MCF 10A (cell line): ENCODE measurements at regions not wholly inside any gene's neighbourhood (a gene's known extent, or its start where the extent isn't known, plus 50 kb on each side); places are given as distances from the start of the nearest gene placed in this dataset.

Experiments used
- BruUV-seq: library from RNA; stranded (reverse); fragments of 400-500 nt; replicated peaks from 2 replicates; lab custom pipeline; 2021; lab: Mats Ljungman, UMichigan
- CTCF ChIA-PET: fragments of 300-600 bp; sonication (Branson Sonifier 250); formaldehyde crosslinking; extraction: SDS; loops from one replicate; lab custom pipeline; 2021; ENCODE audit warnings: antibody characterized with exemption, inconsistent platforms; lab: Yijun Ruan, JAX
- POLR2A ChIA-PET: fragments of 300-600, 350-650 bp; sonication (Branson Sonifier 250); formaldehyde crosslinking; extraction: SDS; loops from one replicate; lab custom pipeline; 2020; ENCODE audit warnings: antibody characterized with exemption, inconsistent platforms; lab: Yijun Ruan, JAX
- DNase-seq: peaks from one replicate; pipeline ENCODE4 v3.0.0-alpha.2; 2018; ENCODE audit not compliant: unreplicated experiment
- H3K27ac Mint-ChIP-seq: one replicate; pipeline ENCODE4 v1.8.0; 2022; ENCODE audit warnings: mild to moderate bottlenecking, low read depth, mixed read lengths; ENCODE audit not compliant: unreplicated experiment
- H3K27me3 Mint-ChIP-seq: one replicate; pipeline ENCODE4 v1.8.0; 2022; ENCODE audit warnings: mixed read lengths; ENCODE audit not compliant: insufficient read depth, unreplicated experiment
- H3K36me3 Mint-ChIP-seq: one replicate; pipeline ENCODE4 v1.8.0; 2022; ENCODE audit warnings: mild to moderate bottlenecking, moderate library complexity, mixed read lengths; ENCODE audit not compliant: insufficient read depth, unreplicated experiment
- H3K4me1 Mint-ChIP-seq: one replicate; pipeline ENCODE4 v1.8.0; 2022; ENCODE audit warnings: mixed read lengths; ENCODE audit not compliant: insufficient read depth, unreplicated experiment
- H3K4me3 Mint-ChIP-seq: one replicate; pipeline ENCODE4 v1.8.0; 2022; ENCODE audit warnings: mild to moderate bottlenecking, moderate library complexity, mixed read lengths; ENCODE audit not compliant: unreplicated experiment
- H3K9me3 Mint-ChIP-seq: one replicate; pipeline ENCODE4 v1.8.0; 2022; ENCODE audit warnings: mixed read lengths; ENCODE audit not compliant: unreplicated experiment
- CTCF ChIP-seq: fragments of 200-600 bp; IDR thresholded peaks from one replicate; pipeline ENCODE4 v1.8.0; 2022; ENCODE audit warnings: antibody characterized with exemption, mild to moderate bottlenecking; ENCODE audit not compliant: unreplicated experiment
- intact Hi-C: fragments of 100-400 bp; cut with micrococcal nuclease; formaldehyde crosslinking; loops from 2 replicates; pipeline ENCODE4 v1.14.1; 2022

- no peak overlapping the region for H3K4me3 Mint-ChIP-seq
- CTCF ChIA-PET: interaction anchor here (0.8 to 0.9 kb wide), 2 partner anchors 11 to 14 kb away, joined by 3 read pairs; no protein-coding TSS in a partner anchor
Observed at GRCh38 chr4:189187531-189188052, 753.1 kb upstream of the FRG1 start.

GRCh38 chr4:189198624-189199023 lies 742.0 kb upstream of the FRG1 start:
- ChIA-PET CTCF (no interaction called here), POLR2A (no interaction called here)
- no peaks in the 10 kb centered on the region for H3K27me3 Mint-ChIP-seq
- H3K4me3 Mint-ChIP-seq: no peak overlapping the region
- BruUV-seq: no TSS peak
- peaks cover 15% of the 10 kb centered on the region for H3K4me1 Mint-ChIP-seq
- no peaks in the 10 kb centered on the region for H3K36me3 Mint-ChIP-seq
- H3K27ac Mint-ChIP-seq: no peak overlapping the region
- TF ChIP-seq CTCF: no peak
- H3K9me3 Mint-ChIP-seq: no peaks in the 10 kb centered on the region
- DNase-seq: no peak
- intact Hi-C loops: no loop called here

More at GRCh38 chr4:189187531-189188052, 753.1 kb upstream of the FRG1 start:
- no peak overlapping the region for H3K27ac Mint-ChIP-seq
- no peaks in the 10 kb centered on the region for H3K4me1 Mint-ChIP-seq
- DNase-seq: peak; percentile 6
- no peaks in the 10 kb centered on the region for H3K36me3 Mint-ChIP-seq
- no TSS peak for BruUV-seq
- TF ChIP-seq CTCF: no peak
- intact Hi-C loops: no loop called here
- H3K27me3 Mint-ChIP-seq: no peaks in the 10 kb centered on the region
- POLR2A ChIA-PET: interaction anchor here (0.6 kb wide), 1 partner anchor 1254 kb away, joined by 3 read pairs; no protein-coding TSS in a partner anchor
- peaks cover 16% of the 10 kb centered on the region for H3K9me3 Mint-ChIP-seq

DNA sequence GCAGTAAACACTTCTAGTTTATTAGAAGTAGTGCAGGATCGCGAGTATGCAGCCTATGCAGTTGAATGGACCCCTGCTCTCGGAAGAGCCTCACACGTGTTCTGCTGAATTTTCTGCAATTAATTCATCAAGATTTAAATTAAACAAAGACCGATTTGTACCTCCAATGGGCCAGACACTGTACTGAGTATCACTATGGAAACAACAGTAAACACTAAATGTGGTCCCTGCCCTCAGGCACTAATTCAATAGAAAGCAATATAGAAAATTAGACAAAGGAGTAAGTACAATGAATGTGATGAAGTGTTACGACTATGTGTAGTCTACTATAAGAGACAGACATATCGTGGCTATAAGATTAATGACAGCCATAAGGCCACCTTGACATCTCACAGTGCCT lies 740.3 kb upstream of the FRG1 start:
- POLR2A ChIA-PET: no interaction called here
- intact Hi-C loops: loop anchor here (5.0 kb wide), 3 partner anchors 58 to 418 kb away; no protein-coding TSS in a partner anchor

More for the DNA sequence above, 740.3 kb upstream of the FRG1 start:
- BruUV-seq: no TSS peak
- Mint-ChIP-seq H3K36me3 (no peaks in the 10 kb centered on the region), H3K9me3 (no peaks in the 10 kb centered on the region), H3K4me3 (no peak overlapping the region), H3K27me3 (no peaks in the 10 kb centered on the region), H3K27ac (no peak overlapping the region), H3K4me1 (peaks cover 15% of the 10 kb centered on the region)
- no peak for TF ChIP-seq CTCF
- DNase-seq: no peak
- CTCF ChIA-PET: no interaction called here
